Left renal cortex interstitium (tissue), 4 donors: ENCODE measurements at regions not wholly inside any gene's neighbourhood (a gene's known extent, or its start where the extent isn't known, plus 50 kb on each side); places are given as distances from the start of the nearest gene placed in this dataset.

ENCODE experiments used
- DNase-seq, 4 donors: peaks; one replicate each; pipeline ENCODE4 v3.0.0-alpha.2; 2013; ENCODE audit warnings: low read depth in 4 of 4, low spot score in 2 of 4, missing footprints in 1 of 4

GRCh38 chr13:80633251-80633650 is 292.3 kb upstream of the SPRY2 start:
- DNase-seq, result no peak

- no peak for DNase-seq
Measured at GRCh38 chr13:80630685-80631121, 289.8 kb upstream of the SPRY2 start.

GRCh38 chr13:80618781-80619180 is 277.9 kb upstream of the SPRY2 start:
- no peak for DNase-seq

- DNase-seq, result no peak
Measured at GRCh38 chr13:80612804-80613203, 271.9 kb upstream of the SPRY2 start.

- DNase-seq, result no peak
Measured at GRCh38 chr13:80611310-80611709, 270.4 kb upstream of the SPRY2 start.

- no peak for DNase-seq
Measured at GRCh38 chr13:80605716-80606115, 264.8 kb upstream of the SPRY2 start.

GRCh38 chr13:80605011-80605410 is 264.1 kb upstream of the SPRY2 start:
- no peak for DNase-seq

GRCh38 chr13:80604098-80604497 is 263.2 kb upstream of the SPRY2 start:
- DNase-seq, result no peak

- no peak for DNase-seq
Measured at GRCh38 chr13:80603351-80603750, 262.4 kb upstream of the SPRY2 start.

GRCh38 chr13:80599765-80600164 is 258.8 kb upstream of the SPRY2 start:
- no peak for DNase-seq

- DNase-seq, result no peak
Measured at GRCh38 chr13:80598189-80598588, 257.3 kb upstream of the SPRY2 start.

GRCh38 chr13:80591976-80592740 is 251.2 kb upstream of the SPRY2 start:
- no peak for DNase-seq

GRCh38 chr13:80590551-80590950 is 249.6 kb upstream of the SPRY2 start:
- DNase-seq, result no peak

GRCh38 chr13:80586356-80586755 is 245.4 kb upstream of the SPRY2 start:
- DNase-seq, result no peak

GRCh38 chr13:80585531-80585930 is 244.6 kb upstream of the SPRY2 start:
- DNase-seq, result no peak

- DNase-seq, result no peak
Measured at GRCh38 chr13:80584785-80585184, 243.9 kb upstream of the SPRY2 start.

- DNase-seq, result no peak
Measured at GRCh38 chr13:80584306-80584705, 243.4 kb upstream of the SPRY2 start.

GRCh38 chr13:80577926-80578670 is 237.2 kb upstream of the SPRY2 start:
- DNase-seq, result no peak

- no peak for DNase-seq
Measured at GRCh38 chr13:80577285-80577684, 236.4 kb upstream of the SPRY2 start.

- no peak for DNase-seq
Measured at GRCh38 chr13:80574113-80574850, 233.4 kb upstream of the SPRY2 start.

GRCh38 chr13:80572923-80573316 is 232.0 kb upstream of the SPRY2 start:
- no peak for DNase-seq
